Activated CD4-positive, alpha-beta T cell treated with anti-CD3 and anti-CD28 coated beads, Interleukin-2, Interleukin-4, amounts not matched to agents 100 ng/mL and 50 ng/mL, durations not matched to agents 16 hours and 8 hours (primary cell): ENCODE measurements at regions not wholly inside any gene's neighbourhood (a gene's known extent, or its start where the extent isn't known, plus 50 kb on each side); places are given as distances from the start of the nearest gene placed in this dataset.
"Not testable (repeated sequence)": the region's sequence is repeated elsewhere in the genome, so short reads cannot be mapped to it uniquely, and the experiment has no call there.

ENCODE experiments used
- DNase-seq: peaks from one replicate; pipeline ENCODE4 v3.0.0-alpha.2; 2020; ENCODE audit warnings: low spot score

DNA sequence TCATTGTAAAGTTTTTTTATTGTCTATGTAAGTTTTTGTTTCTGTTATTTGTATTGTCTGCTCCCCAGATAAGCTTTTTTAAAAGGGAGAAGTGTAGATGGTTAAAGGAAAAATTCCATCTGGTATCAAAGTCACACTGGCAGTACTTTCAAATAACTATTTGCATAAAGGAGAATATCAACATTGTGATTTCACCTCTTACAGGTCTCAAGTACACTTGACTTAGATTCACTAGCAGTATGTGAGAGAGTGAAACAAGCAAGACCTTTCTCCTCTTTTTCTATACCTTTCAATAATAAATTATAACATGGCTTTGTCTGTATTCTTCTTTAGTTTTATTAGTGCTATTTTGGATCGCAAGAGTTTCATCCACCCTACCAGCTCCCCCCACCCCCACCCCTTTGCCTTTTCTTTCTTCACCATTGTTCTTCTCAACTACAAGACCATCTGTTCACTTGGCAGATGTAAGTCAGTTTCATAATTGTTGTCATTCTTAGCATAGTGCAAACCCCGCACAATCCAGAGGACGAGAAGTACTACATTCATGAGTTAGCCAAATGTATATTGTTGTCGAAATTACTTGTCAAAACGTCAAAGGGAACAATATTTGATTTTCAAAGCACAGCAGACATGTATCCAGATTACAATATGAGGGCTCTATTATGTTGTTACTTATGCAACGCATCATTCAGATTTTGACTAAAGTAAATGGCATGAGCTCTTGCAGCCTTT, 602.7 kb upstream of the FLRT2 start:
- no peak for DNase-seq

DNA sequence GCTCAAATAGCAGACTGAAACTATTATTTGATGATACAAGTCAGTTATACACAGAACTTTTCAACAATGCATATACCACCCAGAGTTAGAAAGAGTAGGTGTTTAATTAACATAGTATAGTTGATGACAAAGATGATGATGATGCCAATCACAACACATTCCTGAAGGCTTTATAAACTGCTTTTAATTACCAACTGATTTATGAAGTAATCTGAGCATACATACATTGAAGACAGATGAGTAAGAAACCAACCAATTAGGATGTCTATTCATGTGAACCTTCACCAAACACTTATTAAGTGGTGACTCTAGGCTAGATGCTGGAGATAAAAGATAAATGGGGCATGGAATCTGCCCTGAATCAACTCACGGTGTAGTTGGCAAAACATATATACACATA, 600.9 kb upstream of the FLRT2 start:
- no peak for DNase-seq

DNA sequence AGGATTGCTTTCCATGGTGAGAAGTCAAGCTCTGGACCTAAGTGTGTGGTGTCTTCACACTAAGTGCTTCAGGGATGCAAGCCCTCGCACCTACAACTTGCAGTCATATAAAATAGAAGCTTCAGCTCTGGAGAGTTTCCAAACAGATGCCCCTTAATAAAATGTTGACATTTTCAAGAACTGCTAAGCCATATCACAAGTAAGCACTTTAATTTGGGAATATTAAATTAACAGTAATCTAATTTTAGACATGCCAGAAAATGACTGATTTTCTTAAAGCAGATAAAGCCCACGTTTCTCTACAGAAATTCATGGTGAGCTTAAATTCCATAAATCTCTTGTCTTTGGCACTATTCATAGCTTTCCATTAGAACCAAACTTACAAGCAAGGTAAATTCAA, 600.1 kb upstream of the FLRT2 start:
- no peak for DNase-seq

DNA sequence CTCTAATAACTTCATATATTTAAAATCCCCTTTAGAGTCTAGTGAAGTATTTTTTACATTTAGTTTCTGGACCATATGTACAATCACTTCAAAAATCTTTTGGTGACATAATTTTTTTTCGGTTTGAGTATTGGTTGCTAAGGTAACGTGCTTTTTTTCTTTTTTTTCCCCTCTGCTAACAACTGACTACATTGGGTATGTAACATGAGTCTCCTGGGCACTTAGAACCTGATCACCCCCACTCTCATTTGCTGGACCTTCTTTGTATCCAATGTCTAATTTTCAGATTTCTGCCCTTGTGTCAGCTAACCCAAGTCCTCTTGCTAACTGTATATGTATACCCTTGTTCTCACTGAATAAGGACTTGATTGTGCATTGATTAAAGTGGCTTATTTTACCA, 592.9 kb upstream of the FLRT2 start:
- no peak for DNase-seq

DNA sequence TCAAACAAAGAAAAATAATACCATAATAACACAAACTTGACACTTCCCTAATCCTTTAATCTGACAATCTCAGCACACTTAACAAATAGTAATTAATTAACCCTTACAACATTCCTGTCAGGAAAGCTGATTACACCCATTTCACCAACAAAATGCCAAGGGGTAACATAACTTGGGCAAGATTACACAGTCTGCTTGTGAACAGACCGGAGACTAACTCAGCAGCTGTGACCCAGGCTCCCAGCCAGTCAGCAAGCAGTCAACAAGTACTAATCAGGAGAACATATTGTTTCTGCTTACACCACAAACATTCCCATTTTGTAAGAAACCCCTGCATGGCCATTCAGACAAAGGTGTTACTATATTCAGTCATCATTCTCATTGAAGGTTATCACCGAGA, 592.5 kb upstream of the FLRT2 start:
- no peak for DNase-seq

DNA sequence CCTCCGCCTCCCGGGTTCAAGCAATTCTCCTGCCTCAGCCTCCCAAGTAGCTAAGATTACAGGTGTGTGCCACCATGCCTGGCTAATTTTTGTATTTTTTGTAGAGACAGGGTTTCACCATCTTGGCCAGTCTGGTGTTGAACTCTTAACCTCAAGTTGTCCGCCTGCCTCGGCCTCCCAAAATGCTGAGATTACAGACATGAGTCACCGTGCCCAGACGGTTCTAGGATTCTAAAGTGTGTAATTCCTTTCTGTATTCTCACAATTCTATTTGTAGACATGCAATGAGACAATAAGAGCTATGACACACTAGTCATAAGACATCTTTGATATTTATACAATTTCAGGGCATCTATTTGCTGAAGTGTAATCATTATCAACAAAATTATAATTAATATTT, 585.0 kb upstream of the FLRT2 start:
- not testable (repeated sequence) for DNase-seq

DNA sequence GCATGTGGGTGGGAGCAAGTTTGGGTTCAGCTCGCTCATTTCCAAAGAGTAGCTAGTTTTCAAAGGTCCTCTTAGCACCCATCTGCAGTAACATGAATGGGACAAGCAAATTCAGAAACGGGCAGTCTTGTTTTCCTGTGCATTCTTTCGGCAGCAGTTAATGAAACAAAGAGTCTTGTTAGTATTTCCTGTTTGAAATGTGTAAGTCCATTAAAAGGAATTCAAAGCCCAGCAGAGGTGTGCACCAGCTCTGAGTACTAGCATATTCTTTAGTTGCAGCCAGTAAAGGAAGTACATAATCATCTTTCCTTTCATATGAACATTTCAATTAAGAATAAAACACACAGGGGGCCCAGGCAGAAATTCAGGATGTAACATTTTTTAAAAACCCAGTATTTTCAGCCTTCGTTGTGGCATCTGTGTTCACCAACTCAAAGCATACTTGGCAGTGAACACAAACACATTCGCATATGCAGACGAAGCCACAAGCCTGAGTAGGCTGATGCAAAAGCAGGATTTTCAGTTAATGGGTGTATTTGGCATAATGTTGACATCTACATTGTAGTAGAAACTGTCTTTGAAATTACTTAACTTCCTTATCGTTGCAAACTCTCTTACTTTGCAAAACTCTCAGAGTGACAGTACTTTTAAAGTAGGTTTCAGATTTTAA, 570.0 kb upstream of the FLRT2 start:
- DNase-seq = no peak

DNA sequence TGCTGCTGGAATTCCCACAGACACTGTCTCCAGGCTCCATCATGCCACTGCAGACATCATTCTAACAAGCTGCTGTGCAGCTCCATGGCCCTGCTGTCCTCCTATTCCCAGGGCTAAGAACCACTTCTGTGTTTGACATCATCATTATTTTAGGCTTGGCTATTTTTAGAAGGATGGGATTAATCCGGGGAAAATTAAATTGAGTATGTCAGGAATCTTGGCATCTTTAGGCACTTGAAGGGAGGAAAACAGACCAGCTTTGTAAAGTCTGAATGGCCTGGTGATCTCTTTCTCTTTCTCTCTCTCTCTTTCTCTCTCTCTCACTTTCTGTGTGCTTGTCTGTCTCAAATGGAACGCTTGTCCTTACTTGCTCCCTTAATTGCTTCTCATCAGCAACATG, 568.3 kb upstream of the FLRT2 start:
- no peak for DNase-seq

DNA sequence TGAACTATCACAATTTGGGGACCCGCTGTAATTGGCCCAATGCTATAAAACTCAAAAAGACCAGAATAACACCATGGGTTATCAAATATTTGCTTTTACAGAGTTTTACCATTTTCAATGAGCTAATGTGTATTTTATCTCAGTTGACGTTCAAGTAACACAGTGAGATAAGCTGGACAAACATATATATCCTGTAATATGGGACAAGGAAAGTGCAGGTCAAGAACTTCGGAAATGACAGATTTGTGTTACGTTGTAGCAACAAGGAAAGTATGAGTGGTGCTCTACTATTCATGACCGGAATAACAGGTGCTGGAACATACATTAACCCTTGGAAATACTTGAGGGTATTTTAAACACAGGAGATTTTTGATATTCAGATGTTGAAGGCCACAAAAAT, 566.4 kb upstream of the FLRT2 start:
- DNase-seq = no peak

DNA sequence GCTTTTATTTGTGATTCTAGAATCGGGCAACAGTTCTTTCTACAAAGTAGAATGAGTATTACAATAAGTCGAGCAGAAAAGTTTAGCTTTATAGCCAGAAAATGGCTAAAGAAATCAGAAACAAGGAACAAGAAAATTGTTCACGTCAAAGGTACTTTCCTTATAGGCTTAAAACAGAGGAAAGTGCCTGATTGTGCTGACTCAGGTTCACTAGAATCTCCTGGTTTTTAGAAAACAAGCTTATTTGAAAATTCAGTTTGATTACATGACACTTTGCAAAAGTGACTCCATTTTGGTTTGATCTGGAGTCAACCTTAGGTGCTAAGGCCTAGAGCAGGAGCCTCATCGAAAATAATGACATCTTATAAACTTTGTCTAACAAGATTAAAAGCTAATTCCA, 564.7 kb upstream of the FLRT2 start:
- DNase-seq = no peak

DNA sequence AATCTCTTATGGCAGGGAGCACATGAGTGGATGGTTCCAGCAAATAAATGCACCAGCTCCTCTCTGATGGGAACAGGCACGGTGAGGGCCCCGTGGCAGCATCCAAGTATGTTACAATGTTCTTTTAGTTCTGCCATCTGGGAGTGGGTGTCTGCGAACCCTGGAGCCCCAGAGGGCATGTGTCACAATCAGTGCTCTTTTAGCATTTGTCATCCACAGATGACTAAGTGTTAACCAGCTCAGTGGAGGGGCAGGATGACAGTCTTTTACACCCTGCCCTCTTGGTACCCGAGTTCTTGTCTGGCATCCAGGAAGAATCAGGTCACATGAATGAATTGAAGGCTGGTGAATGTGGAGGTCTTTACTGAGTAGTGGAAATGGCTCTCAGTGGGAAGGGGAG, 560.4 kb upstream of the FLRT2 start:
- DNase-seq = no peak

DNA sequence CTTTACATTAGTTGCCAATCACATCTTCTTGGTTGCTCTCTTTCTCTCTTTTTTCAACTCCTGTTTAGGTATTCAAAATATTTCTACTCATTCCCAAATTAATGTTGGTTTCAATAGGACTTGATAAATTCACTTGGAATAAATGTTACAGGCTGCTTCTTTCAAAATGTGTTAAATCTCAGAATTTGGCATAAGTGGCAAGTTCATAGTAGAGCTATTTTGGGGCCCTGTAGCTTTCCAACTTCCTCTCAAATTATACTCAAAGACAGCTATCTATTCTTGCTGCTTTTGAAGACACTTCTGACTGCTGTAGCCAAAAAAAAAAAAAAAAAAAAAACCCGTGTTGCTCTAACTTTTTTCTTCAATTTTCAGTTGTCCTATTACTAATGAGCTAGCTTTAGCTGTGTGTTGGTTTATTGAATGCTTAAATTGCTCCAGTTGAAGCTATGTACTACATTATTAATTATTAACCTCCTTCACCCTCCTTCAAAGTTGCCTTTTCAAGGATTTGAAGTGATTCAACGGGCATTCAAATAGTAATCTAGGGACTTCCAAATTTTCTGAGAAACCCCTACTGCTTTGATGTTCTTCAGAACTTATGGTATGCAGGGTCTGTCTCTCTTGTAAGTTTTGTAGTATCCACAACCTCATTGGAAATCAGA, 554.6 kb upstream of the FLRT2 start:
- no peak for DNase-seq

DNA sequence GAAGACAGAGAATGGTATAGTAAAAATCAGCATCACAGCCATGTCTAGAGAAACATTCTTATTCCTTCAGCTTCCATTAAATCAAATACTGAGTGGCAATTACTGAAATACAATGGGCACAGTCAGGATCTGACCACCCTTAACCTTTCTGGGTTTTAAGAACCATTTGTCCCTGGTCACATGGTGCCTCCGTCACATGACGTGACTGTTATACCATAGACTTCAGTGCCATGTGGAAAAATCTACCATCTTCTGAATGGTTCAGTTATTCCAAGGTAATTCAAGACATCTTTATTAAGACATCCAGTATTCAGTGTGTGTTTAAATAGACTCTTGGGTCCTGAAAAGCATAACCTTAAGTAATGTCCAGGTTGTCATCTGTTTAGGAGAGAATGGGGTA, 553.1 kb upstream of the FLRT2 start:
- DNase-seq = no peak

DNA sequence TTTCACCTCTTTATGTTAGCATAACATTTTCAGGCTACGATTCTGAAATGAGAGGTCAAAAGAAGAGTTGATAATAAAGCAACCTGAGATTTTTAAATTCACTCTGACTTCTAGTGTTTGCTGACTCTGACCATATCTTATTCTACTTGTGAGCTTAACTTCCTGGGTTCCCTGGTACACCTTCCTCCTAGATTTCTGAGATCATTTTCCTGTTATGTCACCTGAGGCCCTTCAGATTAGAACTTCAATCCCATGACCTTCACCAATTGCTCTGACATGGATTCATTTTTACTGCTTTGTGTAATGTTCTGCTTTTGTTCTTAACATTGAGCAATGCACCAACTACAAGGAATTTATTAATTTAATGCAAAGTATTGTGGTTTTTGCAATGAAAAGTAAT, 542.9 kb upstream of the FLRT2 start:
- DNase-seq = no peak

DNA sequence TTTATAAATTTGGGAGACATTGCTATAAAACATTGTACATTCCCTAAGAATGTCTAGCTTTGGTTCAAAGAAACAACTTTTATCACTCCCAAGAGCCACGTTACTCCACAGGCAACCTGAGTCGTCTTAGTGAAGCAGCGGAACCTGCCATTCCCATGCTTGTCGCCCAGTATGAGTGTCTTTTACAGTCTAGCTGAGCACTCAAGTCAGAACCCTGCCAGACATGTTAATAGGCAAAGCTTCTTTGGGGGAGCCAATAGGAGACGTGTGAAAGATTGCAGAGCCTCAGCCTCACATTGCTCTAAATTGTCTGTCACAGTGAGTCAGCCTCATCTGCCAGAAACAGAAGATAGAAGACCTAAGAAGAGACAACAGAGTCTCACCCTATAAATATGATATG, 541.6 kb upstream of the FLRT2 start:
- DNase-seq = no peak

DNA sequence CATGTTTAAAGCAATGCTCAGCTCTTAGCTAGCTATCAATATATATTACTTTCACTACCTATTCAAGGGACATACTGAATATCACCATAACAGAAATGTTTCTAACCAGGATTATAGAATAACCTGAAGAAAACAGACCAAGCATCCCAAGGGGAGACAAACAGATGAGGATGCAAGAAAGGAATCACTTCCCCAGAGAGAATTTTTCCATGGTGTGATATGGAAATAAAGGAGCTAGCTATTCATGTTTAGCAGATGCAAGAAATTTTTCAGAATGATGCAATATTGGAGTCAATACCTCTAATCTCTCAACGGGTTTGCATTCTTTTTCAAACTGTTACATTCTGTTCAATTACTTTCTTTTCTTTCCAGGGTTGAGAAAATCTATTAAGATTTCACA, 538.9 kb upstream of the FLRT2 start:
- no peak for DNase-seq

DNA sequence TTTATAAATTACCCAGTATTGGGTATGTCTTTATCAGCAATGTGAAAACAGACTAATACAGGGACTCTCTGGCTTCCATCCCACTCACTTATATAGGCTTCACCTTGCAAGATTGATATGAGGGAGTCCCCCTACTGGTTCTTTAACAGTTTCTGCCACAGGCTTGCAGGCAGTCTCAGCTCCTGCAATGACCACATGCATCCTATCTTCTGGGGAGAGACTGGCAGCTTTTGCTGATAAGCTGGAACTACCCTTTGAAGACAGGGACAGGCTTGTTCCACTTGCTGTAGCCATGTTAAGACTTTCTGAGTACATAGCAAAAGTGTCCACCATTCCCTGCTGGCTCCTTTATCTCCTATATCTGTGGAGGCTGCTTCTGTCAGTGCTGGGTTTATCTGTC, 531.7 kb upstream of the FLRT2 start:
- DNase-seq = no peak

DNA sequence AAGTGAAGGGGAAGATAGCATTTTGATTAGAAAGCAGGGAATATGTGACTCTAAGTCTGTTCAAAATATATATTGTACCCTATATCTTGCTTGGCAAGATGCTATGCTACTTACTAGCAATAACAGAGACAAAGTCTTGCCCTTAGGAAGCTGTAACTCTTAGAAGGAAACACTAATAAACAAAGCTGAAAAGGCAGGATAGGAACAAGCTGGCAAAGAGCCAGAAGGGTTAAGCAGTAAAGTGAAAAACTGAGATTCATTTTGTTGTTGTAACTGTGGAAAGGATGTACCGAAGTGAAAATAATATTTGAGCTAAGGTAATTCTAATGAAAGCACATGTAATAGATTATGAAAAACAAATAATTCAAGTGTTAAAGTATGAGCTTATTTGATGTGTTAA, 527.1 kb upstream of the FLRT2 start:
- DNase-seq = no peak

DNA sequence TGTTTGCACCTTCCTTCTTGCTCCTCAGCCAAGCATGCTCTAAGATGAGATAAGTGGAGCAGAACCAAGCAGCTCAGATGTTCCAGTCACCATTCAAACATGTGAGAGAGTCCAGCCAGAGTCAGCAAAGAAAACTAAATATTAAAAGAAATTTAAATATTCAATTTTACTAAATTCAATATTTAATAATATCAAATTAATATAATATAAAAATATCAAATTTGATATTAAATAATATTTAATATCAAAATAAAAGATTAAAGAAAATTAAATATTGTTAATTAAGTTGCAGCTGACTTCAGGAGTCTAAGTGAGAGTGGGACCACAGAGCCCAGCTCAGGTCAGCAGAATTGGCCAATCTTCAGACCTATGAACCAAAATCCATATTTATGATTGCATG, 526.1 kb upstream of the FLRT2 start:
- no peak for DNase-seq

DNA sequence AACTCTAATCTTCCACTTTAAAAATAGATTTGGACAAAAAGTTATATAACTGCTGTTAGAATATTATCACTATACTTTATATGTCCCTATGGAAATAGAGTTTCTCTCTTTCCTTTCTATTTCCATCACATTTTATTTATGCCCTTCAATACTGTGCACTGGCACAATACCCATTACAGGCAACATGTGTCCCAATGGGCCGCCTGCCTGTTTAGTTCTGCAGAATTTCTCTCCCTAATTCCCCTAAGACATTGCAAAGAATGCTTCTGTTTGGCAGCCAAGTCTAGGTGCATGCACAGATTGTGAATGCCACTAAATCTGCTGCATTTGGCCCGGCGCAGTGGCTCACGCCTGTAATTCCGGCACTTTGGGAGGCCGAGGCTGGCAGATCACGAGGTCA, 520.4 kb upstream of the FLRT2 start:
- no peak for DNase-seq

DNA sequence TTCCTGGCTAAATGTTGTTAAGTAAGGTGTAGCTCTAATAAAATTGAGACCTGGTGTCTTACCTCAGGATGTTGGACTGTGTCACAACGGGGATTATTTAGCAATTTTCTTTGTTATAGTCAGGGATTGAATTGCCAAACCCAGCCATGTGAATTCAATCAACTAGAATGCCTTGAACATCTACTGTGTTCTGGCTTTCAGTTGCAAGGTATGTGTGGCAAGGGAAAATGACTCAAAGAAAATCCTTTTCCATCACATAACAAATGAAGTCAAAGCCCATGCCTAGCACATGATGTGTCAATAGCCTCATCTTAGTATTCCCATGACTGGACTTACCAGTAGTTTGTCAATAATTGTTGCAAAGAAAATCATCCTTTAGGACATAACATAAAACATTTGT, 519.8 kb upstream of the FLRT2 start:
- DNase-seq = no peak

DNA sequence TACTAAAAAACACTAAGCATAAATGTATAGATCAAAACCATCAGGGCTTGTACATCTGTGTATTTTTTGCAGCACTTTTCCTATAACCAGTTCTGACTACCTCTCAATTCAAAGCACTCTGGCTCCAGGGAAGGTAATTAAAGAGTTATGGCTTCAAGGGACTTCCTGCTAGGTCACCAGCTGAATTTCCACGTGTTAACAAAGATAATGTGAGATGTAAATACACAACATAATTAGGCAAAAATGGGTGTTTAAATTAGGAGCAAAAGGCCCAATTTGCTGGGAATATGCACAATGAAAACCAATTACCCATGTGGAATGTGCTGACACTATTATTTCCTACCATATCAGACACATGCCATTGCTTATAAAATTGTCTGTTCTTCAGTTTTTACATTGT, 513.4 kb upstream of the FLRT2 start:
- DNase-seq = no peak

DNA sequence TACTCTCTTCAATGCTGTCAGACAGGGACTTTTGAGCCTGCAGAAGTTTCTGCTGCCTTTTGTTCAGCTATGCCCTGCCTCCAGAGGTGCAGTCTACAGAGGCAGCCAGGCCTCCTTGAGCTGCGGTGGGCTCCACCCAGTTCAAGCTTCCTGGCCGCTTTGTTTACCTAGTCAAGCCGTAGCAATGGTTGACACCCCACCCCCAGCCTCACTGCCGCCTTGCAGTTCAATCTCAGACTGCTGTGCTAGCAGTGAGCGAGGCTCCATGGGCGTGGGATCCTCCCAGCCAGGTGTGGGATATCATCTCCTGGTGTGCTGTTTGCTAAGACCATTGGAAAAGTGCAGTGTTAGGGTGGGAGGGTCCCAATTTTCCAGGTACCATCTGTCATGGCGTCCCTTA, 506.1 kb upstream of the FLRT2 start:
- DNase-seq = not testable (repeated sequence)

DNA sequence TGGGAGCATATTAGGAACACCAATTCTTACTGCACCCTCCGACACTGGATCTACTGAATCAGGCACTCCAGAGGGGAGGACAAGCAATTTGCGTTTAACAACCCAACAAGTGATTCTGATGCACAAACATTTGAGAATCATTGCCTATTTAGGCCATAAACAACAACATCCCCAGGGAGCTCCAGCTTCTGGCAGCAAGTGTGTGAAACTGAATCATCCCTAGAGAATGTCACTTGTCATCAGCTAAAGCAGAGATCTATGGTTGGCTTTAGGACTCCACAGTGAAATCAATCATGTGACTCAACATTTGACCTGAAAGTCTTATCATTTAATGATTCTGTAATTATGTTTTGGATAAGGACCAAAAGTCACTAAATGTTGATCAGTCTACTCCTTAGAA, 505.0 kb upstream of the FLRT2 start:
- DNase-seq = no peak
